ENCODE measurements at regions not wholly inside any gene's neighbourhood (a gene's known extent, or its start where the extent isn't known, plus 50 kb on each side); places are given as distances from the start of the nearest gene placed in this dataset.

GRCh38 chrX:106283841-106284240 is 115.7 kb downstream of the PWWP3B start:
- Histone ChIP-seq H4K20me1 (ENCODE audit: control insufficient read depth, insufficient read depth, insufficient read length) (no peaks in the 10 kb centered on the region), H2AK5ac (ENCODE audit: insufficient read length, low read length) (no peak overlapping the region), H3K4me1 (ENCODE audit: insufficient read depth, low read length) (no peaks in the 10 kb centered on the region), H3T11ph (ENCODE audit: low read length) (no peak overlapping the region), H2BK120ac (ENCODE audit: low read depth, low read length, poor library complexity, severe bottlenecking) (no peak overlapping the region), H3K4me2 (ENCODE audit: insufficient read depth, insufficient read length, low read length) (no peak overlapping the region), H2BK5ac (ENCODE audit: insufficient read length, low read length) (no peak overlapping the region), H2BK12ac (ENCODE audit: insufficient read length, low read depth, low read length) (no peak overlapping the region), H3K9ac (ENCODE audit: extremely low read depth, insufficient read length, low read length) (no peak overlapping the region), H3K56ac (ENCODE audit: insufficient read length, low read depth, low read length) (no peak overlapping the region), H3K18ac (ENCODE audit: insufficient read length, low read depth, low read length) (no peak overlapping the region), H2AFZ (ENCODE audit: low read length) (no peak overlapping the region), H3K23ac (ENCODE audit: insufficient read length, low read depth, low read length) (no peak overlapping the region), H3K79me1 (ENCODE audit: insufficient read depth, low read depth, low read length, poor library complexity, severe bottlenecking) (no peaks in the 10 kb centered on the region), H2BK20ac (ENCODE audit: low read depth, low read length, poor library complexity, severe bottlenecking) (no peak overlapping the region), H3K23me2 (ENCODE audit: insufficient read length, low read depth, low read length, poor library complexity, severe bottlenecking) (no peaks in the 10 kb centered on the region), H3K79me2 (ENCODE audit: insufficient read depth, low read length) (no peaks in the 10 kb centered on the region), H4K5ac (ENCODE audit: insufficient read length, low read depth, low read length) (no peak overlapping the region), H2BK15ac (ENCODE audit: low read depth, low read length) (no peak overlapping the region), H3K27ac (ENCODE audit: insufficient read length, low read depth, low read length) (no peak overlapping the region), H3K14ac (ENCODE audit: insufficient read depth, low read length) (no peak overlapping the region), H3K27me3 (ENCODE audit: insufficient read depth, low read length) (no peaks in the 10 kb centered on the region), H4K91ac (ENCODE audit: insufficient read length, low read depth, low read length) (no peak overlapping the region), H3K4ac (ENCODE audit: low read depth, low read length) (no peak overlapping the region), H3K9me3 (ENCODE audit: control insufficient read depth, low read depth, low read length) (peaks cover 50% of the 10 kb centered on the region), H4K8ac (replicated peaks; ENCODE audit: insufficient read length, low read depth, low read length) (no peak overlapping the region)
- no peak overlapping the region for H3K4me3 Mint-ChIP-seq
- peaks cover 0 to 2% (median 0%) of the 10 kb centered on the region in 3 experiments; a peak in 1 of 7 replicates for H3K36me3 Mint-ChIP-seq (ENCODE audit: insufficient read depth in 1 of 3, low read depth in 3 of 3)
- H3K27me3 Mint-ChIP-seq (ENCODE audit: low read depth), result no peaks in the 10 kb centered on the region
- H3K4me1 Mint-ChIP-seq, result no peaks in the 10 kb centered on the region
- no peak overlapping the region for H3K27ac Mint-ChIP-seq
- no peak for DNase-seq
- WGBS (ENCODE audit: extremely low coverage, insufficient read length, low lambda C conversion rate), result no CpG with 5 or more reads among the region's 4 CpGs
- TF ChIP-seq CTCF (conservative IDR thresholded peaks at IDR 0.05), result no peak
- peaks cover 48 to 80% of the 10 kb centered on the region in 2 experiments for H3K9me3 Mint-ChIP-seq

Data from H9 (cell line).